GM12878 (cell line): ENCODE measurements at regions not wholly inside any gene's neighbourhood (a gene's known extent, or its start where the extent isn't known, plus 50 kb on each side); places are given as distances from the start of the nearest gene placed in this dataset.

Experiments
- ATAC-seq: fragments of 200-7000 bp; cut with Tn5 transposase; 3 replicates; pipeline ENCODE4 v1.9.1; 2020; ENCODE audit warnings: mild to moderate bottlenecking, moderate library complexity
- BruUV-seq: library from RNA; stranded (reverse); fragments of 400-500 nt; replicated peaks from 2 replicates; lab custom pipeline; 2021; lab: Mats Ljungman, UMichigan
- CTCF ChIA-PET: fragments of 300-600 bp; sonication (Branson Sonifier 250); formaldehyde crosslinking; extraction: SDS; loops from one replicate; lab custom pipeline; 2021; ENCODE audit warnings: inconsistent platforms; lab: Yijun Ruan, JAX
- POLR2A ChIA-PET: fragments of 350-600 bp; formaldehyde crosslinking; extraction: SDS; loops from one replicate; lab custom pipeline; 2021; ENCODE audit warnings: inconsistent platforms; lab: Charles Lee
- RAD21 ChIA-PET: fragments of 300-600 bp; sonication (Branson Sonifier 250); formaldehyde crosslinking; loops from one replicate; lab custom pipeline; 2023; ENCODE audit warnings: antibody characterized with exemption; ENCODE audit not compliant: unreplicated experiment; lab: Charles Lee
- SMC1A ChIA-PET: fragments of 300-600 bp; sonication (Branson Sonifier 250); formaldehyde crosslinking; loops from one replicate; lab custom pipeline; 2023; ENCODE audit not compliant: unreplicated experiment, uncharacterized antibody; lab: Charles Lee
- DNase-seq: peaks from one replicate; pipeline ENCODE4 v3.0.0-alpha.2; 2011; ENCODE audit warnings: low read depth, low spot score
- FAIRE-seq: peaks from 3 replicates; lab custom pipeline; 2011; peaks lifted over from hg19 to GRCh38; lab: Jason Lieb, UNC
- H2AFZ ChIP-seq: 2 replicates; pipeline ENCODE4 v1.6.0; 2011; ENCODE audit warnings: low read depth, low read length, control low read depth; ENCODE audit not compliant: control insufficient read depth
- H3K27ac ChIP-seq: 2 replicates; pipeline ENCODE4 v1.5.1; 2011; ENCODE audit warnings: control low read depth; ENCODE audit not compliant: control insufficient read depth, insufficient read depth
- H3K27me3 ChIP-seq, 2 experiments: replicated peaks in 1 of 2; 2 replicates each; pipeline versions ENCODE4 v1.6.0 to v1.6.1; 2011; ENCODE audit warnings: low read length in 1 of 2; ENCODE audit not compliant: control insufficient read depth in 2 of 2, insufficient read depth in 2 of 2
- H3K36me3 ChIP-seq, 2 experiments: 2 replicates each; pipeline ENCODE4 v1.5.1; 2011; ENCODE audit warnings: low read length in 1 of 2; ENCODE audit not compliant: control insufficient read depth in 2 of 2, insufficient read depth in 2 of 2
- H3K4me1 ChIP-seq: 2 replicates; pipeline ENCODE4 v1.6.1; 2011; ENCODE audit warnings: mild to moderate bottlenecking, low read length, moderate library complexity, mixed read lengths; ENCODE audit not compliant: control insufficient read depth, insufficient read depth
- H3K4me2 ChIP-seq: 2 replicates; pipeline ENCODE4 v1.6.0; 2011; ENCODE audit warnings: control low read depth; ENCODE audit not compliant: control insufficient read depth, insufficient read depth
- H3K4me3 ChIP-seq: fragments of 200-600 bp; sonication (generic); 2 replicates; pipeline ENCODE4 v1.5.1; 2016
- H3K79me2 ChIP-seq: 2 replicates; pipeline ENCODE4 v1.6.0; 2011; ENCODE audit warnings: low read length; ENCODE audit not compliant: control insufficient read depth, insufficient read depth
- H3K9ac ChIP-seq: 2 replicates; pipeline ENCODE4 v1.8.0; 2011; ENCODE audit warnings: low read length, control low read depth, mixed read lengths; ENCODE audit not compliant: control insufficient read depth, insufficient read depth
- H3K9me3 ChIP-seq: replicated peaks from 3 replicates; pipeline ENCODE4 v1.5.1; 2011; ENCODE audit warnings: mild to moderate bottlenecking, low read length; ENCODE audit not compliant: control insufficient read depth, insufficient read depth
- H4K20me1 ChIP-seq: 2 replicates; pipeline ENCODE4 v1.6.0; 2011; ENCODE audit not compliant: control insufficient read depth, insufficient read depth
- ATF7 ChIP-seq: fragments of 450-650 bp; IDR thresholded peaks from 2 replicates; pipeline ENCODE4 v1.6.1; 2016; ENCODE audit warnings: low read depth, mild to moderate bottlenecking
- CBX3 ChIP-seq: fragments of 200-600 bp; sonication (generic); IDR thresholded peaks from 2 replicates; pipeline ENCODE4 v1.6.1; 2016; ENCODE audit warnings: low read depth, borderline replicate concordance
- CHD1 ChIP-seq: IDR thresholded peaks from 2 replicates; pipeline ENCODE4 v1.6.1; 2012; ENCODE audit warnings: low read depth, low read length, improper control_type of control experiment
- EZH2 ChIP-seq: IDR thresholded peaks from 2 replicates; pipeline ENCODE4 v1.6.1; 2012; ENCODE audit warnings: low read depth, mild to moderate bottlenecking, control low read depth, inconsistent platforms, low read length, borderline replicate concordance; ENCODE audit not compliant: control insufficient read depth
- KDM1A ChIP-seq: fragments of 200-600 bp; sonication (generic); IDR thresholded peaks from 2 replicates; pipeline ENCODE4 v1.6.1; 2016; ENCODE audit warnings: borderline replicate concordance
- RAD51 ChIP-seq: fragments of 450-650 bp; IDR thresholded peaks from 2 replicates; pipeline ENCODE4 v1.6.1; 2016; ENCODE audit warnings: moderate library complexity, mild to moderate bottlenecking, inconsistent platforms
- RFX5 ChIP-seq: IDR thresholded peaks from 2 replicates; pipeline ENCODE4 v1.6.1; 2011; ENCODE audit warnings: low read depth, low read length, improper control_type of control experiment
- YY1 ChIP-seq: IDR thresholded peaks from 2 replicates; pipeline ENCODE4 v1.6.1; 2011; ENCODE audit warnings: low read depth, mild to moderate bottlenecking, low read length
- ZZZ3 ChIP-seq: IDR thresholded peaks from 2 replicates; pipeline ENCODE4 v1.6.1; 2011; ENCODE audit warnings: low read depth; ENCODE audit not compliant: control insufficient read depth, insufficient read length
- WGBS: methylation state at CpG from one replicate; pipeline ENCODE4 v1.1.6; 2016; ENCODE audit warnings: low lambda C conversion rate; ENCODE audit not compliant: insufficient replicate concordance, insufficient coverage; ENCODE audit errors: missing lambda C conversion rate; 5-methylcytosine and 5-hydroxymethylcytosine counted together
- in situ Hi-C: fragments of 300-500 bp; cut with MboI; formaldehyde crosslinking; loops from 9 replicates; pipeline ENCODE4 v1.14.3; 2018; ENCODE audit warnings: mixed read lengths
- intact Hi-C: fragments of 100-400 bp; cut with micrococcal nuclease; formaldehyde crosslinking; loops from one replicate; pipeline ENCODE4 v1.14.2; 2022; ENCODE audit not compliant: unreplicated experiment
- TF ChIP-seq, protein P1 (sequence below): fragments of 450-650 bp; IDR thresholded peaks from 2 replicates; pipeline ENCODE4 v1.6.1; 2016; ENCODE audit warnings: mild to moderate bottlenecking
- TF ChIP-seq, protein P2 (sequence below): IDR thresholded peaks from 2 replicates; pipeline ENCODE4 v1.6.1; 2012; ENCODE audit warnings: low read depth, low read length, improper control_type of control experiment

DNA sequence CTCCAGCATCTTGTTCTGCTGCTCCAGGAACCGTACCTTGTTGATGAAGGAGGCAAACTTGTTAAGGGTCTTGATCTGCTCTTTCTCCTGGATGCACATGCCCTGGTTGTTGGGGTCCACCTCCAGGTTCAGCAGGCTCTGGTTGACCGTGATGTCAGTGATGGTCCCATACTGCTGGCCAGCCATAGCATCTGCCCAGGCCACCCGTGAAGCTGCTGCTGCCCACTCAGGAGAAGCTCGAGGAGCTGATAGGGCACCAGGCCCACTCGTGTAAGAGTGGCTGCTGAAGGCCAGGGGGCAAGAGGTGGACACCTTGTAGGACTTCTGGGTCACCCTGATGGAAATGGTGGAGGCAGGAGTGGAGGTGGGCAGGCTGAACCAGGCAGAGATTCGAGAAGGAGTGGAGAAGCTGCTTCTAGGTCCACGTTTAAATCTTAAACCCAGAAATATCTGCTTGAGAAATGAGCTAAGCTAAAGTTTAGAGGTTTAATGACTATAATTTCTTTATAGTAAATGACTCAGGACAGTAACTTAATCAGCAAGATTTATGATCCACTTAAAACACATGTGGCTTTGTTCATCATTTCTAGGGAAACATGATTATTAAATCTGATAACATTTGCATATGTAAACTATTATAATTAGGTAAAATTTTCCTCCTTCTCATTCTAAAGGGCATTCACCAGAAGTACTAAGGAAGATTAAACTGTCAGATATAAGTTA, 358.7 kb upstream of the SETBP1 start:
- no peak for FAIRE-seq
- DNase-seq, result no peak
- POLR2A ChIA-PET, result no interaction called here

More for the DNA sequence above, 358.7 kb upstream of the SETBP1 start:
- Histone ChIP-seq H3K4me3 (no peak overlapping the region), H3K4me1 (no peaks in the 10 kb centered on the region), H3K27ac (no peak overlapping the region), H4K20me1 (no peaks in the 10 kb centered on the region), H3K27me3 (no peaks in the 10 kb centered on the region), H2AFZ (no peak overlapping the region), H3K36me3 (no peaks in the 10 kb centered on the region), H3K9me3 (no peaks in the 10 kb centered on the region), H3K9ac (no peak overlapping the region), H3K4me2 (no peak overlapping the region), H3K79me2 (no peaks in the 10 kb centered on the region)
- under 1% methylated on average over 7 of the region's 7 CpGs for WGBS
- ChIA-PET SMC1A (no interaction called here), RAD21 (no interaction called here), CTCF (interaction anchor here (0.7 to 1.2 kb wide), 2 partner anchors 192 to 224 kb away, joined by 3 read pairs; no protein-coding TSS in a partner anchor)
- intact Hi-C loops, result no loop called here
- no peak for ATAC-seq
- in situ Hi-C loops, result no loop called here
- TF ChIP-seq EZH2, result no peak
- no peak for TF ChIP-seq ZZZ3
- TF ChIP-seq RFX5, result no peak
- no peak for TF ChIP-seq KDM1A
- TF ChIP-seq ATF7, result no peak
- no peak for TF ChIP-seq RAD51
- TF ChIP-seq CHD1, result no peak
- TF ChIP-seq CBX3, result no peak
- TF ChIP-seq YY1, result no peak
- TF ChIP-seq, protein P1, sequence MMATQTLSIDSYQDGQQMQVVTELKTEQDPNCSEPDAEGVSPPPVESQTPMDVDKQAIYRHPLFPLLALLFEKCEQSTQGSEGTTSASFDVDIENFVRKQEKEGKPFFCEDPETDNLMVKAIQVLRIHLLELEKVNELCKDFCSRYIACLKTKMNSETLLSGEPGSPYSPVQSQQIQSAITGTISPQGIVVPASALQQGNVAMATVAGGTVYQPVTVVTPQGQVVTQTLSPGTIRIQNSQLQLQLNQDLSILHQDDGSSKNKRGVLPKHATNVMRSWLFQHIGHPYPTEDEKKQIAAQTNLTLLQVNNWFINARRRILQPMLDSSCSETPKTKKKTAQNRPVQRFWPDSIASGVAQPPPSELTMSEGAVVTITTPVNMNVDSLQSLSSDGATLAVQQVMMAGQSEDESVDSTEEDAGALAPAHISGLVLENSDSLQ, result no peak
- TF ChIP-seq, protein P2, sequence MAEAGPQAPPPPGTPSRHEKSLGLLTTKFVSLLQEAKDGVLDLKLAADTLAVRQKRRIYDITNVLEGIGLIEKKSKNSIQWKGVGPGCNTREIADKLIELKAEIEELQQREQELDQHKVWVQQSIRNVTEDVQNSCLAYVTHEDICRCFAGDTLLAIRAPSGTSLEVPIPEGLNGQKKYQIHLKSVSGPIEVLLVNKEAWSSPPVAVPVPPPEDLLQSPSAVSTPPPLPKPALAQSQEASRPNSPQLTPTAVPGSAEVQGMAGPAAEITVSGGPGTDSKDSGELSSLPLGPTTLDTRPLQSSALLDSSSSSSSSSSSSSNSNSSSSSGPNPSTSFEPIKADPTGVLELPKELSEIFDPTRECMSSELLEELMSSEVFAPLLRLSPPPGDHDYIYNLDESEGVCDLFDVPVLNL, result no peak
- no TSS peak for BruUV-seq
